HepG2 (cell line): ENCODE measurements at regions not wholly inside any gene's neighbourhood (a gene's known extent, or its start where the extent isn't known, plus 50 kb on each side); places are given as distances from the start of the nearest gene placed in this dataset.

Experiments
- ARID4A ChIP-seq: sonication (generic); formaldehyde crosslinking; IDR thresholded peaks from 2 replicates; pipeline ENCODE4 v1.5.0; 2020; ENCODE audit warnings: mild to moderate bottlenecking, missing genetic modification reagents, borderline replicate concordance
- ATF3 ChIP-seq: sonication (generic); formaldehyde crosslinking; IDR thresholded peaks from 2 replicates; pipeline ENCODE4 v1.4.0; 2020; ENCODE audit warnings: missing genetic modification reagents
- CTCF ChIP-seq: sonication (generic); formaldehyde crosslinking; IDR thresholded peaks from 2 replicates; pipeline ENCODE4 v1.5.0; 2020; ENCODE audit warnings: mild to moderate bottlenecking, missing genetic modification reagents, moderate library complexity
- MAFK ChIP-seq, 2 experiments: IDR thresholded peaks in 1 of 2; conservative IDR thresholded peaks in 1 of 2; 2 replicates each; pipeline ENCODE4 v1.6.1; 2011; ENCODE audit warnings: improper control_type of control experiment in 2 of 2, low read length in 2 of 2
- MAX ChIP-seq: IDR thresholded peaks from 2 replicates; pipeline ENCODE4 v1.6.1; 2012; ENCODE audit warnings: inconsistent platforms
- MTERF4 ChIP-seq: sonication (generic); formaldehyde crosslinking; IDR thresholded peaks from 2 replicates; pipeline ENCODE4 v1.8.0; 2023; ENCODE audit warnings: mild to moderate bottlenecking, missing genetic modification reagents
- ZNF549 ChIP-seq: sonication (generic); formaldehyde crosslinking; IDR thresholded peaks from 2 replicates; pipeline ENCODE4 v1.5.0; 2020; ENCODE audit warnings: missing genetic modification reagents
- TF ChIP-seq, protein P1 (sequence below): sonication (generic); formaldehyde crosslinking; IDR thresholded peaks from 2 replicates; pipeline ENCODE4 v1.4.0; 2020; ENCODE audit warnings: missing genetic modification reagents

GRCh38 chr7:67392596-67393438 is 396.2 kb downstream of the TYW1 start:
- no peak for TF ChIP-seq MAFK (conservative IDR thresholded peaks at IDR 0.05 in 1 of 2, IDR thresholded peaks at IDR 0.05 in 1 of 2; ENCODE audit: low read length in 2 of 2)
- no peak for TF ChIP-seq ATF3
- no peak for TF ChIP-seq MTERF4 (CRISPR knock-in tag)
- TF ChIP-seq, protein P1, sequence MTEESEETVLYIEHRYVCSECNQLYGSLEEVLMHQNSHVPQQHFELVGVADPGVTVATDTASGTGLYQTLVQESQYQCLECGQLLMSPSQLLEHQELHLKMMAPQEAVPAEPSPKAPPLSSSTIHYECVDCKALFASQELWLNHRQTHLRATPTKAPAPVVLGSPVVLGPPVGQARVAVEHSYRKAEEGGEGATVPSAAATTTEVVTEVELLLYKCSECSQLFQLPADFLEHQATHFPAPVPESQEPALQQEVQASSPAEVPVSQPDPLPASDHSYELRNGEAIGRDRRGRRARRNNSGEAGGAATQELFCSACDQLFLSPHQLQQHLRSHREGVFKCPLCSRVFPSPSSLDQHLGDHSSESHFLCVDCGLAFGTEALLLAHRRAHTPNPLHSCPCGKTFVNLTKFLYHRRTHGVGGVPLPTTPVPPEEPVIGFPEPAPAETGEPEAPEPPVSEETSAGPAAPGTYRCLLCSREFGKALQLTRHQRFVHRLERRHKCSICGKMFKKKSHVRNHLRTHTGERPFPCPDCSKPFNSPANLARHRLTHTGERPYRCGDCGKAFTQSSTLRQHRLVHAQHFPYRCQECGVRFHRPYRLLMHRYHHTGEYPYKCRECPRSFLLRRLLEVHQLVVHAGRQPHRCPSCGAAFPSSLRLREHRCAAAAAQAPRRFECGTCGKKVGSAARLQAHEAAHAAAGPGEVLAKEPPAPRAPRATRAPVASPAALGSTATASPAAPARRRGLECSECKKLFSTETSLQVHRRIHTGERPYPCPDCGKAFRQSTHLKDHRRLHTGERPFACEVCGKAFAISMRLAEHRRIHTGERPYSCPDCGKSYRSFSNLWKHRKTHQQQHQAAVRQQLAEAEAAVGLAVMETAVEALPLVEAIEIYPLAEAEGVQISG (CRISPR knock-in tag): no peak
- TF ChIP-seq CTCF: no peak
- TF ChIP-seq ARID4A (CRISPR knock-in tag): no peak
- TF ChIP-seq ZNF549 (CRISPR knock-in tag): no peak
- no peak for TF ChIP-seq MAX
